HG03558 (cell line): ENCODE measurements at regions not wholly inside any gene's neighbourhood (a gene's known extent, or its start where the extent isn't known, plus 50 kb on each side); places are given as distances from the start of the nearest gene placed in this dataset.

Experiments used
- ATAC-seq: cut with Tn5 transposase; IDR thresholded peaks from one replicate; pipeline ENCODE4 v1.9.1; 2021; ENCODE audit warnings: moderate number of reproducible peaks; ENCODE audit not compliant: unreplicated experiment; ENCODE audit errors: extremely low read depth

DNA sequence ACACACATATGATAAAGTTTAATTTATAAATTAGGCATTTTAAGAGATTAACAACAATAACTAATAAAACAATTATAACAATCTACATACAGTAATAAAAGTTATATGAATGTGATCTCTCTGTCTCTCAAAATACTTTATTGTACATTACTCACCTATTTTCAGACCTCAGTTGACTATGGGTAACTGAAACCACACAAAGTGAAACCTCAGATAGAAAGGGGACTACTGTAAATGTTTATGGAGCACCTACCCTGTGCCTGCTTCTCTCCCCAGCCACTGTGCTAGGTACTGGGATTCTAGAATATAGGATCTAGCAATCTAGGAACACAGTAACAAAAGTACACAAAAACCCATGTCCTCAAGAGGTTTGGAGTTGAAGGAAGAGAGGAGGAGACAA, 63.4 kb upstream of the BTN3A2 start:
- ATAC-seq: no peak

DNA sequence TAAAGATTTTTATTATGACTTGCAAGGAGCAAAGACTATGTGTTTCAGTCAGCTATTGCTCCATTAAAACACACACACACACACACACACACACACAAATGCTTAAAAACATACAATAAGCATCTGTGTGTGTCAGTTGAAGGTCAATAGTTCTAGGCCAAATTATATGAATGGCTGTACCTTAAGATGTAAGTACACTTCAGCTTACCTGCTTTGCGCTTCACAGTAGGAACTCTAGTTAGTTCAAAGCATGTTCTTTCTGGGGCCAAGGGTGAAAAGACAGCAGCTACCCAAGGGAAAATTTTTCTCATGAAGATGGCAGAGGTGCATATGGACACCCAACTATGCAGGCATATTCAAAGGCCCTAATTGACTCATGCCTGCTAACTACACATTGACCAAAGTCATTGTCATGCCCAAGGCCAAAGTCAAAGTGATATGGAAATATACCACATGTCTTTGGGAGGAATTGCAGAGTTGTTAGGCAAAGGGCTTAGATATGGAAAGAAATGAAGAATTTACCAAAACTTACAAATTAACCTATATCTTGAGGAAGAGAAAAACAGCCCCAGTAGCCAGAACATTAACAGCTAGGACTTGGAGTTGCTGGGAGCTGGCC, 61.9 kb upstream of the BTN3A2 start:
- ATAC-seq: no peak

DNA sequence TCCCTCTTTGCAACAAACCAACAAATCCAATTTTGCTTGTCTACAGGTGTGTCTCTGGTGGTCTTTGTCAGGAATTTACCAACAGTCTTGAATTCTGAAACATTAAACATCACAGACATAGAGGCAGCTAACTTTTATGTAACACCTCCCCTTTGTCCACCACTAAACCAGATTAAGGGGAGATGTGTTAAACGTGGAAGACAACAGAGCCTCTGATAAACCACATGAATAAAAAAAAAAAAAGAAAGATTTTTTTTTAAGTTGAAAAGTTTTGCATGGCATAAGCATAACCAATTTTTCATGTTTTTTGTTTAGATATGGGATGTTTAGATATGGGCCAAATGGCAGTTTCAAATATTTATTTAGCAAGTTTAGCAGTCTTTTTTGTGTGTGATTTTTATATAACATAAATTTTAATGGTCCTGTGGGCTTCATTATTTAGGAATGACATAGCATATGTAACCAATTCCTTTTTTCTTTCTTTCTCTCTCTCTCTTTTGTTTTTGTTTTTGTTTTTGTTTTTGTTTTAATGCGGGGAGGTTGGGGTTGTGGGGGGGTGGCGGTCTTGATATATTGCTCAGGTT, 60.7 kb upstream of the BTN3A2 start:
- ATAC-seq: no peak

DNA sequence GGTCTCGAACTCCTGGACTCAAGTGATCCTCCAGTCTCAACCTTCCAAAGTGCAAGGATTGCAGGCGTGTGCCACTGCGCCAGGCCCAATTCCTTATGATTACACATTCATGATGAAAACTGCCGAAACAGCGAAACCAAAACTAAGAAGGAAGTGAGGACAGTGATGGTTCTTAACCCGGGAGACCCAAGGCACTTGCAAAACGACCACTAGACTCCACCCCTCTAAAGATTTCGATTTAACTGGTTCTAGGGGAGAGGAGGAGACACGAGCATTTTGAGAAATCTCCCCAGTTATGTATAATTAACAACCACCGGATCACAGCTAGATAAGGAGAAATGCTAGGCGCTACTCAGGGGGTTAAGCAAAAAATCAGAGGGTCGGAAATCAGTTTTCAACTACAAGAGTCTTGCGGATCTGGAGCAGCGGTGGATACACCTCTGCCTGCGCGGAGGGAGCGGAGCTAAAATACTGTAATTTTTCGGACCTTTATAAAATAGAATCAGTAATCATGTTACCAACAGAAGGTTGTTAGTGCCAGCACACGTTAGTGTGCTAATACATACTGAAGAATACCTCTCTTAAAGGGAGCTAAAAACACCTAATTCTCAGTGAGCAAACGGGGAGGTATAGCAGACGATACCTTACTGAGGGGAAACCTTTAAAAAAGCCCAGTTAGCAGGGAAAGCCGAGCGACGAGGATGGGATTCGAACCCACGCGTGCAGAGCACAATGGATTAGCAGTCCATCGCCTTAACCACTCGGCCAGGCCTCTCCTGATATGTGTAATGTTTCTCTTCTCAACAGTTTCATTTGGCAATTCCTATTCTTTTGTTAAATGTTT, 60.0 kb upstream of the BTN3A2 start:
- ATAC-seq: no peak

DNA sequence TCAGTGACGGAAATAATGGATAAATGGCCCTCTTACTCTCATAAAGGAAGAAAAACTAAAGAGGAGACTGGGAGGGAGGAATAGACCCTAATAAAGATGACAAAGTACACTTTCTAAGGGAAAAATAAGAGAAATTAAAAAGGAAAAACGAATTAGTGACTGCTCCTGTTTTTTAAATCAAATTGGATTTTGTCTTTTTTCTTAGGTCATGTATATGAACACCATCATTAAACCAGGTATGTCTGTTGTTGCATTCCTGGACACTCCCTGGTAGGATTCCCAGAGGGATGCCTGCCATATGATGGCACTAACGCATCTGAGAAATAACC, 59.4 kb upstream of the BTN3A2 start:
- ATAC-seq: no peak

DNA sequence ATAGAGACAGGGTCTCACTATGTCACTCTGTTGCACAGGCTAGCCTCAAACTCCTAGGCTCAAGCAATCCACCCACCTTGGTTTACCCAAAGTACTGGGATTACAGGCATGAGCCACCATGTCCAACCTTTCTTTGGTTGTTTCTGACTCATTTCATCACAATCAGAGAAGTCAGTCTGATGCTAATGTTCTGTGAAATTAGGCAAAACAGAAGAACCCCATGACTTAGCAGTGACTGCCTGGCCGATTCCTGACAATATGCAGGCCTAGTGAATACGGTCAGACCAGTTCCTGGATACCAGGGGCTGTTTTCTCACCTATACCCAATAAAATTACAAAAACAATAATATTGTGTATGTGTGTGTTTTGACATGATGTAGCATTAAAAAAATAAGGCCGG, 58.8 kb upstream of the BTN3A2 start:
- no peak for ATAC-seq

DNA sequence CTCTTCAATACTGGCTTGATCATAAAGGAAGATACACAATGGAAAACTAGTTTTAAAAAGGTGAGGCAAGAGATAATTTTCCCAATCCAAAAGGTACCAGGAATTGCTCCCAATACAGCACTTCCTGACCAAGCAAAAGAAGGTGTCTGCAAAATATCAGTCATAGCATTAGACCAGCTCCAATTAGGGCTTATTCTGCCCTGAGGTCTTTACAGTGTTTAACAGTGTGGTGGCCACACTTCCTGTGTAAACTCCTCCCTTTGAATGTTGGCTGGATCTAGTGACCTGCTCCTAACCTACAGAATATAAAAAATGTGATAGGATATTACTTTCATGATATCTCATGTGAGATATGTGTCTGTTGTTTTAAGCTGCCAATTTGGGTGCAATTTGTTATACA, 57.1 kb upstream of the BTN3A2 start:
- ATAC-seq: no peak

DNA sequence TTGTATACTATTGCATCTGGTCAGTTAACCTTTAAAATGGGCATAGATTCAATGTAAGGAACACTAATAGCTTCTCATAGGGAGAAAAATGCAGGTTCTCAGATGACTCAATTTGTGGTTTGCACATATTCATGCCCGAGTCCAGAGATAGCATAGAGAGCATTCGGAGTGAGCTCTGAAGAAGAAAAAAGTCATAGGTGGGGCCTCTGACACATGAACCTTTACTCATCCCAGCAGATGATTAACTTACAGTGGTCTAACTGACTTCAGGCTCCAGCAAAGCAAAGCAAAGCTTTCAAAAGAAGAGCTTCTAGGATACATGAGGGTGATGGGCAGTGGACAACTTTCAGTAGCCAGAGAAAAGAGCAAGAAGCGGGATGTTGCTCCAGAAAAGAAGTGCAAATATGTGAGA, 55.3 kb upstream of the BTN3A2 start:
- ATAC-seq: no peak

DNA sequence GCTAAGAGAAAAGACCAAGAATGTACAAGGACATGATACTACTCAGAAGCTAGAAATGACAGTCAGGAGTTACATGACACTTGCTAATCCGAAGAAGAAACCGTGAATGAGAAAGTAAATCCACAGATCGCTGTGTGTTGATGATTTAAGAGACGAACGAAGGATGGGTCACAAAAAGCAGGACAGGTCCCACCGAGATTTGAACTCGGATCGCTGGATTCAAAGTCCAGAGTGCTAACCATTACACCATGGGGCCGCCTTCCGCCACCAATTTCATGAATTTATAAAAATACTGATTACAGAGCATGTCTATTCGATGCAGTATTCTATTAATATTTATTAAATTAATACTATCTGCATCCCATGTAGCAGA, 54.0 kb upstream of the BTN3A2 start:
- no peak for ATAC-seq

DNA sequence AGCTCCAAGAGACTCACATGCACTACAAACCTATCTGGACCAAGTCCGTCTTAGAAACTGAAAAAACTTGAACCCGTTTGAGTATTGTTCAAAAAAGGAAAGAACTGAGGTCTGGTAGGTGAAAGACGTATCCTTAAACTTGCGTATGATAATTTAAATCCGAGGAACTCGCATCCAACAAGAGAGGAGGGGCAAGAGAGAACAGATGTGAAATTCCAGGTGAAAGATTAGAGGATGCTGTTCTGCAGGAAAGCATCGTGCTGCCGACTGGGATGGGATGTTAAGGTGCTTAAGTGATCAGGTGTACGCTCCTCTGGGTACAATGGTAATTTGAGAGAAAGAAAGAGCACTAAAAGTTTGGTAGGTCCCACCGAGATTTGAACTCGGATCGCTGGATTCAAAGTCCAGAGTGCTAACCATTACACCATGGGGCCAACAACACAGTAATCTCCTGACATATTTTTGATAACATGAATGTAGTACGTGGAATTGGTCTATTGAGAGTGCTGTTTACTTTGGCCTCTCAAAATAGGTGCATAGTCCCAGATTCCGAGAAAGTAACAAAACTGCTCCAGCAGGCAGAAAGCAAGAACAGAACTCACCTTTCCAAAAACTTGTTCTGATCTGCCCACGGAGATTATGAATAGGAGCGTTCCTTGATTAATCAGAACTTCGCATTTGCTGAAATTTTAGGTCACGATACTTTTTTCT, 53.5 kb upstream of the BTN3A2 start:
- no peak for ATAC-seq

DNA sequence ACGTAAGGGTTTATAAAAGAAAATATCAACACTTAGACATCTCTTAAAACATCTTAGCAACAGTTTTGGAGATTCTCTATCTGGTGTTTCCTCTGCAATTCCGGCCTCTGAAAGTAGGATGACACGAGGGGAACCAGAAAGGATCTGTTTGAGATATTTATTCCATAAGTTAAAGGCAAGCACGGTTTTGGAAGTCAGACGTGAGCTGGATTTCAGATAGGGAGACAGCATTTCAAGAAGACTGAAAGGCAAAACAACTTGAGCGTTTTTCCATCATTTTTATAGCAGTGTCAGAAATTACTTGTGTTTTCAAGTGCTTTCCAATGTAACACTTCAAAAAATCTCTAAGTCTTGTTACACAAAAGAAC, 52.9 kb upstream of the BTN3A2 start:
- no peak for ATAC-seq

DNA sequence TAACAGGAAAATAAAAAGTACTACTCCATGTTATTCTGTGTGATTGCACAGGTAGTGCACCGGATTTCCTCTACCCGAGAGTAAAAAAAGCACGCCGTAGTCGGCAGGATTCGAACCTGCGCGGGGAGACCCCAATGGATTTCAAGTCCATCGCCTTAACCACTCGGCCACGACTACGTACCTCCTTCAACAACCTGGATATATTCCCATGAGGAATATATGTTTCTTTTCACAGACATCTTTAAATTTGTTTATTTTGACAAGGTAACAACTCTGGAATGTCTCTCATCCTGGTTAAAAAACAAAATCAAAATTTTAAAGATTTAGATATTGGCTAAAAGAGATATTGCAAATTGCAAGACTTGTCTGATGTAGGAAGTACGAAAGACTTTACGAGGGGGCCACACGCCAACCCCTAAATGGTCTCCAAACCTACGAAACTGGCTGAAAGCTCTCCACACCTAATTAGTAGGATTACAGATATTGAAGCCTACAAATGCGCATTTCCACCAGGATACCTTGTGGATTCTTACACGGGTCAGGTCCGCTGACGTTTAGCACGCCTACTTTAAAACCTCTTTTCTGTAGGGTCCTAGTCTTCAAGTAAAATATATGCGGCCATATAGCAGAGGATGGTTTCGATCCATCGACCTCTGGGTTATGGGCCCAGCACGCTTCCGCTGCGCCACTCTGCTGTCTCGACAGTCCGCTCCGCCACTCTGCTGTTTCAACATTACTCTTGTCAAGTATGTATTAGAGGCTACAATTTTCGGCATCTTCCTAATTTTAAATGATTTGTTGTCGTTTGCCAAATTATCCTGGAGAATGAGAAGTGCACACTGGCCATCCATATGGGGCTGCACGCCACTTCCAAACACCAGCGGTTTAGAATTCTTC, 52.2 kb upstream of the BTN3A2 start:
- no peak for ATAC-seq
